NCI-H2107 (cell line): ENCODE measurements at regions not wholly inside any gene's neighbourhood (a gene's known extent, or its start where the extent isn't known, plus 50 kb on each side); places are given as distances from the start of the nearest gene placed in this dataset.
A peak's percentile ranks its signal among the peaks of the same experiment; 100 is the strongest.

ENCODE experiments used
- DNase-seq: peaks from one replicate; lab custom pipeline; 2025; lab: John Stamatoyannopoulos, UW

GRCh38 chr2:2993172-2993692, 384.4 kb downstream of the EIPR1 start:
- no peak for DNase-seq

- no peak for DNase-seq
Measured at GRCh38 chr2:2992634-2993033, 385.0 kb downstream of the EIPR1 start.

- no peak for DNase-seq
Measured at GRCh38 chr2:2985020-2985419, 392.6 kb downstream of the EIPR1 start.

- DNase-seq = no peak
Measured at GRCh38 chr2:2981000-2981399, 396.6 kb downstream of the EIPR1 start.

DNA sequence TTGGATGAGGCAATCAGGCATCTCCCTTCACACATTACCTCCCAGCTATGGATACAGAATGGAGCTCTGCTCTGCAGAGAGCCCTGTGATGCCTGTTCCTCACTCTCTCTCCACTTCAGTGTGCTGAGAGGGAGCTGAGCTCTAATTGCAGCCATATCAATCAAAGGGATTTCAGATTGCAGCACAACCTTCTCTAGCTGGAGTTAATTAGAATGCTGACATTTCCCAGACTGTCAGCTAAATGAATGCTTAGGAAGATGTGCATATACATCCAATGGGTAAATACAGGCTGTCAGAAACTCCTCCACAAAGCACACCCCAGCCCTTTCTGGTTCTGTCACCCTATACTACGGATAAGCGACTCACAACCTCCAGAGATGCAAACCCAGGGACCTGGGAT, 402.6 kb downstream of the EIPR1 start:
- DNase-seq = no peak

GRCh38 chr2:2960441-2961133, 417.0 kb downstream of the EIPR1 start:
- DNase-seq = no peak

DNA sequence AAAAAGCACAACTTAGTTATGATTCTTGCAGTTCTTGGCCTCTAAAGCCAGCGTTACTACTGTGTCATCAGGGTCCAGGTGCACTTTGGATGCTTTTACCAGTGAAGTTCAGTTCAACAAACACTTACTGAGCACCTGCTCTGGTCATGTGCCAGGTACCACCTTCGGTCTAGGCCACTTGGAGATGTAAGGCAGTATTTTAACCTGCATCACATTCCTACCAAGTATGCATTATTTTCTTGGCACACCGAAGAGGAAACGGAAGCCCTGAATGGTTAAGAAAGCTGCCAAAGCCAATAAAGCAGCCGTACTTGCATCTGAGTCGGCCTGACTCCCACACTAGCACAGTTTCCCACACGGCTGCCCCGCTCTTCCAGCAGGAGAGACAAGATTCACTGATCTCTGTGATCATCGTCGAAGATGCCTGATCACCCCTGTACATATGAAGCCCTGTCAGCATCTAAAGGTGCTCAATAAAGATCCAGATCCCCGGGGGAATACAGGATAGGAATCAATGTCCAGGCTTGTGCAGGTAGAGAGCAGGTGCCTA, 427.1 kb downstream of the EIPR1 start:
- peak; percentile 50 for DNase-seq

GRCh38 chr2:2947406-2947805, 430.2 kb downstream of the EIPR1 start:
- no peak for DNase-seq

DNA sequence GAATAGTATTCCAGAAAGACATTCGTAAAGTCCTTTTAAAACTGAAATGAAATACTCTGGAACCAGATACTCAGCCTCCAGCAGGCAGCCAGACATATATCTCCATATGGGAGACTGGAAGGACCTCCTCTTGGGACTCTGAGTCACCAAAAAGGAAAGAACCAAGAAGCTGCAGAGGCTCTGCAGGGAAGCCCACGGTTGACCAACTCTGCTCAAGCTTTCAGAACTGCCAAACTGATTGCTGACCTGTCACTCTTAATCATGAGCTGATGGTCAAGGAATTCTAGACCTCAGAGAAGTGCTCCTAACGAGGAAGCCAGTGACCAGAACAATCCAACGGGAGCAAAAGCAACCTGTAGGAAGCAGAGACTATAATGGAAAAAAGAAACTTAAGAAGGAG, 434.7 kb downstream of the EIPR1 start:
- no peak for DNase-seq

GRCh38 chr2:2942225-2942624, 435.4 kb downstream of the EIPR1 start:
- DNase-seq = no peak

DNA sequence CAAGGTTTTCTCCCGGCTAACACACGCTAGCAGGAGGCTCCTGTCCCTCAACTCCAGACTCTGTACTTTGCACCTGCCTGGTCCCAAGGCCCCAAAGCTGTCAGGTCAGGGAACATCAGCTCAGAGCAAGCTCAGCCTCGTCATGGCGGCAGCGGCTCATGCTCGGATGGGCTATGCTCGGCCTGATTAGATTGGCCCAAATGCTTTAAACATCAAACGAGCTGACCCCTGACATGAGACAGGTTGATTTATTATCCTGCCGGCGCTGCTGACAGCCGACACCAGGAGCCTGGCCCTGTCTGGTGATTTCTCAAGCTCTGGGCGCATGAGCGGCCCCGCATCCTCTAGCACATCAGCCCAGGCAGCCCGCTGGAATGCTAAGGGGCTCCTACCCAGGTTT, 436.4 kb downstream of the EIPR1 start:
- DNase-seq = no peak

DNA sequence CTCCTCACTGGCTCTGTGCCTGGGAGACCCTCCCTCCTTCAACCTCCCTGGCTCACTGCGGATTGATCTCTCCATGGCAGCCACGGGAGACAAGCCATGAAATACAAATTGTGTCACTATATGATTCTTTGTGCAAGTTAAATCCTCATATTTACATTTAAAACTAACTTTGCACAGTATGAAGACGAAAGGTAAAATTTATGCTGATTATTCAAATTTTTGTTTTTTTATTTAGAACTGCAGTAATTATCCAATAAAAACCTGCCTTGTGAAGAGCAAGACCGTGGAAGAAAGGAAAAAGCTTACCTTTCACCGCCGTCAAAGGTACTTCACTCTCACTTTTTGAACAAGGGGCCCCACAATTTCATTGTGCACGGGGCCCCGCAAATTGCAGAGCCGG, 436.9 kb downstream of the EIPR1 start:
- DNase-seq = no peak

DNA sequence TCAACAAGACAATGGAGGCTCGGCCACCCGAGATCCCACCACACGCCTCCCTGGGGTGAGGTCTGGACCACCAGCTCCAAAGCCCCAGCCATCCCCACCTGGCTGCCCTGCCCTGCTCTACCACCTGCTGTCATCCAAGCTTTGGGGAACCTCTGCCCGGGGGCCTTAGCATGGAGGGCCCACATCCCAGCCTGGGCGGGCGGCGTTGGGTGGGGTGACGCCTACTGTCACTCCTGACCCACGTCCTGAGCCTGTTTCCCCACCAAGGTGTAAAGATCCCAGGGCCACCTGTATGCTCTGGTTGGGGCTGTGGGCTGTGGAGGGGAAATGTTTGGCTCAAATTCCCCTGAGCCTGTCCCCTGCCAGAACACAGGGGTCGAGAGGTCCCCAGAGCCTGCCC, 437.6 kb downstream of the EIPR1 start:
- DNase-seq = no peak

- DNase-seq = no peak
Measured at GRCh38 chr2:2939078-2939795, 438.4 kb downstream of the EIPR1 start.

GRCh38 chr2:2938481-2938880, 439.1 kb downstream of the EIPR1 start:
- no peak for DNase-seq

- no peak for DNase-seq
Measured at GRCh38 chr2:2935445-2936149, 442.0 kb downstream of the EIPR1 start.

GRCh38 chr2:2933426-2933825, 444.2 kb downstream of the EIPR1 start:
- no peak for DNase-seq

GRCh38 chr2:2932692-2933305, 444.8 kb downstream of the EIPR1 start:
- DNase-seq = no peak

- no peak for DNase-seq
Measured at GRCh38 chr2:2932189-2932588, 445.4 kb downstream of the EIPR1 start.

DNA sequence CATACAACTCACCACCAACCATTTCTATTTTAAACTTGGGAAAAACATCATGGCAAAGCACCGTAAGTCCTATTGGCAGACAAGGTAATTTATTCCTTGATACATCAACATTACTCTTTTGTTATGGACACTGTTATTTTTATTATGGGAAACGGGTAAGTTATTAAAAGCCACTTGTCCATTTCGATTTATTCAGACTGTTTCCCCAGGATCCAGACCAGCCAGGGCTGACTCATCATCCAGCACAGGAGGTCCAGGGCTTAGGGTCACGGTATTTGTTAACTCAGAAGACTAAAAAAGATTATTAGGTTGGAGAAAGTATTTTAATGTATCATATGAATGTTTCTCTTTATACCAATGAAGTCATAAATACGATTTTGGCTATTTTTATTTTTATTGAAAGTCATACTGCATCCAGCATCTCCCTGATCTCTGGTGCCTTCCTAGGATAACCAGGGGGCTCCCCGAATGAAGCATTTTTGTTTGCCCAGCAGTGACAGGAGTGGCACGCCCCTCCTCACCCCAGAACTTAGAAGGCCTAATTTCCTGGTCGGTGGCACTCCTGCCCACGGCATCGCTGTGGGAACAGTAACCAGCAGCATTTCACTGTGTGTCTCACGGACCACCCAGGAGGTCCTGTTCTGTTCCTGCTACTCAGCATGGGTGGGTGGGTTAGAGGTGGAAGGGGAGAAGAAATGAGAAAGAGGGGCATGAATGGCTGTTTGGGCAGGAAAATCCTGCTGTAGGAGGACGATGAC, 446.1 kb downstream of the EIPR1 start:
- DNase-seq = no peak

- DNase-seq = no peak
Measured at GRCh38 chr2:2930841-2931240, 446.8 kb downstream of the EIPR1 start.

GRCh38 chr2:2926858-2927175, 450.8 kb downstream of the EIPR1 start:
- DNase-seq = no peak
